ENCODE measurements at regions not wholly inside any gene's neighbourhood (a gene's known extent, or its start where the extent isn't known, plus 50 kb on each side); places are given as distances from the start of the nearest gene placed in this dataset.
"Not testable (repeated sequence)": the region's sequence is repeated elsewhere in the genome, so short reads cannot be mapped to it uniquely, and the experiment has no call there.

- Mint-ChIP-seq H3K36me3 (ENCODE audit: low read depth) (no peaks in the 10 kb centered on the region), H3K4me1 (ENCODE audit: low read depth) (peaks cover 5% of the 10 kb centered on the region), H3K27me3 (ENCODE audit: low read depth) (no peaks in the 10 kb centered on the region), H3K4me3 (no peak overlapping the region), H3K27ac (no peak overlapping the region), H3K9me3 (no peaks in the 10 kb centered on the region)
- DNase-seq (ENCODE audit: low spot score), result no peak
Measured at GRCh38 chr13:74550039-74550438, 415.8 kb upstream of the KLF12 start.

- not testable (repeated sequence) for DNase-seq (ENCODE audit: low spot score); H3K4me1 Mint-ChIP-seq (ENCODE audit: low read depth); H3K27me3 Mint-ChIP-seq (ENCODE audit: low read depth); H3K4me3 Mint-ChIP-seq; H3K36me3 Mint-ChIP-seq (ENCODE audit: low read depth); H3K27ac Mint-ChIP-seq; H3K9me3 Mint-ChIP-seq
Measured at GRCh38 chr13:74536649-74537048, 402.4 kb upstream of the KLF12 start.

GRCh38 chr13:74533226-74533625 is 399.0 kb upstream of the KLF12 start:
- no peak for DNase-seq (ENCODE audit: low spot score)
- Mint-ChIP-seq H3K9me3 (no peaks in the 10 kb centered on the region), H3K4me1 (ENCODE audit: low read depth) (no peaks in the 10 kb centered on the region), H3K36me3 (ENCODE audit: low read depth) (no peaks in the 10 kb centered on the region), H3K27ac (no peak overlapping the region), H3K27me3 (ENCODE audit: low read depth) (no peaks in the 10 kb centered on the region), H3K4me3 (no peak overlapping the region)

GRCh38 chr13:74530011-74530410 is 395.8 kb upstream of the KLF12 start:
- no peaks in the 10 kb centered on the region for H3K36me3 Mint-ChIP-seq (ENCODE audit: low read depth)
- no peak overlapping the region for H3K27ac Mint-ChIP-seq
- H3K9me3 Mint-ChIP-seq, result no peaks in the 10 kb centered on the region
- no peak overlapping the region for H3K4me3 Mint-ChIP-seq
- no peaks in the 10 kb centered on the region for H3K4me1 Mint-ChIP-seq (ENCODE audit: low read depth)
- DNase-seq (ENCODE audit: low spot score), result no peak
- H3K27me3 Mint-ChIP-seq (ENCODE audit: low read depth), result no peaks in the 10 kb centered on the region

- H3K27me3 Mint-ChIP-seq (ENCODE audit: low read depth), result no peaks in the 10 kb centered on the region
- no peak overlapping the region for H3K4me3 Mint-ChIP-seq
- DNase-seq (ENCODE audit: low spot score), result no peak
- H3K9me3 Mint-ChIP-seq, result no peaks in the 10 kb centered on the region
- no peaks in the 10 kb centered on the region for H3K4me1 Mint-ChIP-seq (ENCODE audit: low read depth)
- H3K27ac Mint-ChIP-seq, result no peak overlapping the region
- H3K36me3 Mint-ChIP-seq (ENCODE audit: low read depth), result no peaks in the 10 kb centered on the region
Measured at GRCh38 chr13:74528734-74529513, 394.7 kb upstream of the KLF12 start.

GRCh38 chr13:74523057-74523456 is 388.9 kb upstream of the KLF12 start:
- Mint-ChIP-seq H3K27ac (no peak overlapping the region), H3K36me3 (ENCODE audit: low read depth) (no peaks in the 10 kb centered on the region), H3K9me3 (no peaks in the 10 kb centered on the region), H3K4me1 (ENCODE audit: low read depth) (no peaks in the 10 kb centered on the region), H3K27me3 (ENCODE audit: low read depth) (no peaks in the 10 kb centered on the region), H3K4me3 (no peak overlapping the region)
- DNase-seq (ENCODE audit: low spot score), result no peak

- no peaks in the 10 kb centered on the region for H3K9me3 Mint-ChIP-seq
- no peak overlapping the region for H3K27ac Mint-ChIP-seq
- H3K36me3 Mint-ChIP-seq (ENCODE audit: low read depth), result no peaks in the 10 kb centered on the region
- H3K4me1 Mint-ChIP-seq (ENCODE audit: low read depth), result no peaks in the 10 kb centered on the region
- no peaks in the 10 kb centered on the region for H3K27me3 Mint-ChIP-seq (ENCODE audit: low read depth)
- DNase-seq (ENCODE audit: low spot score), result no peak
- no peak overlapping the region for H3K4me3 Mint-ChIP-seq
Measured at GRCh38 chr13:74511523-74511922, 377.3 kb upstream of the KLF12 start.

GRCh38 chr13:74487091-74487722 is 353.0 kb upstream of the KLF12 start:
- H3K27me3 Mint-ChIP-seq (ENCODE audit: low read depth), result peaks cover 3% of the 10 kb centered on the region
- no peaks in the 10 kb centered on the region for H3K9me3 Mint-ChIP-seq
- H3K4me3 Mint-ChIP-seq, result no peak overlapping the region
- no peak overlapping the region for H3K27ac Mint-ChIP-seq
- no peak for DNase-seq (ENCODE audit: low spot score)
- no peaks in the 10 kb centered on the region for H3K36me3 Mint-ChIP-seq (ENCODE audit: low read depth)
- H3K4me1 Mint-ChIP-seq (ENCODE audit: low read depth), result no peaks in the 10 kb centered on the region

GRCh38 chr13:74485757-74486156 is 351.6 kb upstream of the KLF12 start:
- Mint-ChIP-seq H3K27me3 (ENCODE audit: low read depth) (peaks cover 3% of the 10 kb centered on the region), H3K4me3 (no peak overlapping the region), H3K27ac (no peak overlapping the region), H3K36me3 (ENCODE audit: low read depth) (no peaks in the 10 kb centered on the region), H3K9me3 (no peaks in the 10 kb centered on the region), H3K4me1 (ENCODE audit: low read depth) (no peaks in the 10 kb centered on the region)
- DNase-seq (ENCODE audit: low spot score), result no peak

- Mint-ChIP-seq H3K27ac (no peak overlapping the region), H3K27me3 (ENCODE audit: low read depth) (no peaks in the 10 kb centered on the region), H3K9me3 (no peaks in the 10 kb centered on the region), H3K36me3 (ENCODE audit: low read depth) (no peaks in the 10 kb centered on the region), H3K4me3 (no peak overlapping the region), H3K4me1 (ENCODE audit: low read depth) (no peaks in the 10 kb centered on the region)
- DNase-seq (ENCODE audit: low spot score), result no peak
Measured at GRCh38 chr13:74479124-74479523, 344.9 kb upstream of the KLF12 start.

- H3K9me3 Mint-ChIP-seq, result no peaks in the 10 kb centered on the region
- H3K4me3 Mint-ChIP-seq, result no peak overlapping the region
- H3K27me3 Mint-ChIP-seq (ENCODE audit: low read depth), result no peaks in the 10 kb centered on the region
- DNase-seq (ENCODE audit: low spot score), result no peak
- no peak overlapping the region for H3K27ac Mint-ChIP-seq
- no peaks in the 10 kb centered on the region for H3K4me1 Mint-ChIP-seq (ENCODE audit: low read depth)
- H3K36me3 Mint-ChIP-seq (ENCODE audit: low read depth), result no peaks in the 10 kb centered on the region
Measured at GRCh38 chr13:74476788-74477187, 342.6 kb upstream of the KLF12 start.

- Mint-ChIP-seq H3K36me3 (ENCODE audit: low read depth) (no peaks in the 10 kb centered on the region), H3K4me3 (no peak overlapping the region), H3K27ac (no peak overlapping the region), H3K4me1 (ENCODE audit: low read depth) (no peaks in the 10 kb centered on the region), H3K9me3 (no peaks in the 10 kb centered on the region), H3K27me3 (ENCODE audit: low read depth) (no peaks in the 10 kb centered on the region)
- no peak for DNase-seq (ENCODE audit: low spot score)
Measured at GRCh38 chr13:74476365-74476764, 342.2 kb upstream of the KLF12 start.

- H3K36me3 Mint-ChIP-seq (ENCODE audit: low read depth), result no peaks in the 10 kb centered on the region
- H3K4me3 Mint-ChIP-seq, result no peak overlapping the region
- H3K9me3 Mint-ChIP-seq, result no peaks in the 10 kb centered on the region
- H3K27me3 Mint-ChIP-seq (ENCODE audit: low read depth), result no peaks in the 10 kb centered on the region
- DNase-seq (ENCODE audit: low spot score), result no peak
- no peaks in the 10 kb centered on the region for H3K4me1 Mint-ChIP-seq (ENCODE audit: low read depth)
- H3K27ac Mint-ChIP-seq, result no peak overlapping the region
Measured at GRCh38 chr13:74466864-74467263, 332.7 kb upstream of the KLF12 start.

- no peak for DNase-seq (ENCODE audit: low spot score)
- H3K4me3 Mint-ChIP-seq, result no peak overlapping the region
- no peaks in the 10 kb centered on the region for H3K27me3 Mint-ChIP-seq (ENCODE audit: low read depth)
- no peaks in the 10 kb centered on the region for H3K4me1 Mint-ChIP-seq (ENCODE audit: low read depth)
- H3K27ac Mint-ChIP-seq, result no peak overlapping the region
- H3K36me3 Mint-ChIP-seq (ENCODE audit: low read depth), result no peaks in the 10 kb centered on the region
- H3K9me3 Mint-ChIP-seq, result no peaks in the 10 kb centered on the region
Measured at GRCh38 chr13:74466020-74466419, 331.8 kb upstream of the KLF12 start.

GRCh38 chr13:74465271-74465670 is 331.1 kb upstream of the KLF12 start:
- Mint-ChIP-seq H3K4me1 (ENCODE audit: low read depth) (no peaks in the 10 kb centered on the region), H3K9me3 (no peaks in the 10 kb centered on the region), H3K27me3 (ENCODE audit: low read depth) (no peaks in the 10 kb centered on the region), H3K4me3 (no peak overlapping the region), H3K27ac (no peak overlapping the region), H3K36me3 (ENCODE audit: low read depth) (no peaks in the 10 kb centered on the region)
- no peak for DNase-seq (ENCODE audit: low spot score)

All from T-helper 2 cell treated with Interferon-gamma antibody and Interleukin-4, amounts not matched to agents 5 μg/mL and 100 μg/mL, for 36 hours (primary cell).